B cell (primary cell): ENCODE measurements at regions not wholly inside any gene's neighbourhood (a gene's known extent, or its start where the extent isn't known, plus 50 kb on each side); places are given as distances from the start of the nearest gene placed in this dataset.

Experiments used
- ATAC-seq: fragments of 200-7000 bp; cut with Tn5 transposase; one replicate; pipeline ENCODE4 v1.10.0; 2021; ENCODE audit warnings: low read depth, mild to moderate bottlenecking, moderate number of reproducible peaks, moderate library complexity
- CTCF ChIA-PET: fragments of 350-600 bp; sonication (Branson Sonifier 250); formaldehyde crosslinking; loops from one replicate; lab custom pipeline; 2021; ENCODE audit warnings: antibody characterized with exemption, inconsistent platforms; lab: Charles Lee
- POLR2A ChIA-PET: fragments of 350-600 bp; sonication (Branson Sonifier 250); formaldehyde crosslinking; loops from one replicate; lab custom pipeline; 2021; ENCODE audit warnings: antibody characterized with exemption; lab: Charles Lee
- DNase-seq: peaks from one replicate; pipeline ENCODE4 v3.0.0; 2013
- H2AFZ ChIP-seq: 2 replicates; pipeline ENCODE4 v1.6.1; 2012; ENCODE audit warnings: mild to moderate bottlenecking, low read depth, low read length; ENCODE audit not compliant: insufficient read depth, poor library complexity, severe bottlenecking
- H3K27ac ChIP-seq, 2 donors: 1 replicate in 1 of 2; 2 replicates in 1 of 2; pipeline ENCODE4 v1.5.1; 2012 to 2013; ENCODE audit warnings: low read length in 2 of 2, mild to moderate bottlenecking in 2 of 2, moderate library complexity in 1 of 2
- H3K27me3 ChIP-seq, 4 experiments: fragments of 200-600 bp in 1 of 4; sonication (generic) in 1 of 4; replicated peaks in 1 of 4; 1 replicate in 2 of 4; 2 replicates in 2 of 4; pipeline versions ENCODE4 v1.6.1 to v1.7.0; 2013 to 2016; ENCODE audit warnings: low read length in 3 of 4, mild to moderate bottlenecking in 2 of 4, mixed read lengths in 1 of 4, moderate library complexity in 1 of 4; ENCODE audit not compliant: insufficient read depth in 4 of 4, control insufficient read depth in 3 of 4; ENCODE audit errors: control extremely low read depth in 1 of 4
- H3K36me3 ChIP-seq, 2 experiments: replicated peaks in 1 of 2; 1 replicate in 1 of 2; 2 replicates in 1 of 2; pipeline versions ENCODE4 v1.6.1 to v1.7.1; 2013; ENCODE audit warnings: low read length in 1 of 2; ENCODE audit not compliant: insufficient read depth in 2 of 2, control insufficient read depth in 1 of 2; ENCODE audit errors: control extremely low read depth in 1 of 2, extremely low read depth in 1 of 2
- H3K4me1 ChIP-seq, 2 donors: fragments of 200-600 bp in 1 of 2; sonication (generic) in 1 of 2; 1 replicate in 1 of 2; 2 replicates in 1 of 2; pipeline versions ENCODE4 v1.5.1 to v1.6.1; 2013 to 2017; ENCODE audit warnings: low read length in 2 of 2; ENCODE audit not compliant: control insufficient read depth in 2 of 2, insufficient read depth in 2 of 2
- H3K4me2 ChIP-seq: replicated peaks from 2 replicates; pipeline ENCODE3; 2012; ENCODE audit warnings: mild to moderate bottlenecking, low read depth, low read length; ENCODE audit not compliant: poor library complexity, severe bottlenecking
- H3K4me3 ChIP-seq, 5 experiments: fragments of 200-600 bp in 1 of 5; sonication (generic) in 1 of 5; 1 replicate in 3 of 5; 2 replicates in 2 of 5; pipeline versions ENCODE4 v1.5.1 to v1.7.0; 2011 to 2016; ENCODE audit warnings: low read length in 4 of 5, mild to moderate bottlenecking in 4 of 5, low read depth in 2 of 5, control low read depth in 1 of 5, moderate library complexity in 1 of 5; ENCODE audit not compliant: insufficient read depth in 1 of 5; ENCODE audit errors: control extremely low read depth in 1 of 5, extremely low read depth in 1 of 5
- H3K79me2 ChIP-seq: fragments of 200-600 bp; sonication (generic); one replicate; pipeline ENCODE4 v1.6.0; 2016; ENCODE audit warnings: low read length; ENCODE audit not compliant: control insufficient read depth, insufficient read depth
- H3K9ac ChIP-seq: fragments of 200-600 bp; sonication (generic); 2 replicates; pipeline ENCODE4 v1.6.1; 2017; ENCODE audit warnings: mild to moderate bottlenecking, low read length, moderate library complexity
- H3K9me3 ChIP-seq, 3 donors: one replicate each; pipeline versions ENCODE4 v1.6.1 to v1.7.1; 2013; ENCODE audit warnings: low read length in 2 of 3; ENCODE audit not compliant: control insufficient read depth in 2 of 3, insufficient read depth in 1 of 3; ENCODE audit errors: control extremely low read depth in 1 of 3
- H4K20me1 ChIP-seq: 2 replicates; pipeline ENCODE4 v1.6.0; 2012; ENCODE audit warnings: mild to moderate bottlenecking, low read length; ENCODE audit not compliant: insufficient read depth, control insufficient read depth, poor library complexity, severe bottlenecking
- H3K27ac Mint-ChIP-seq: one replicate; pipeline ENCODE4 v1.8.0; 2021; ENCODE audit warnings: mixed read lengths
- H3K27me3 Mint-ChIP-seq: one replicate; pipeline ENCODE4 v1.8.0; 2021; ENCODE audit warnings: mixed read lengths
- H3K4me1 Mint-ChIP-seq: one replicate; pipeline ENCODE4 v1.8.0; 2021; ENCODE audit warnings: mixed read lengths
- H3K4me3 Mint-ChIP-seq: one replicate; pipeline ENCODE4 v1.8.0; 2021; ENCODE audit warnings: mixed read lengths
- H3K9me3 Mint-ChIP-seq: one replicate; pipeline ENCODE4 v1.8.0; 2022; ENCODE audit warnings: mixed read lengths; ENCODE audit not compliant: insufficient read depth
- CTCF ChIP-seq: fragments of 200-600 bp; IDR thresholded peaks from one replicate; pipeline ENCODE4 v1.8.0; 2022; ENCODE audit warnings: antibody characterized with exemption, mild to moderate bottlenecking
- EZH2 ChIP-seq: IDR thresholded peaks from 2 replicates; pipeline ENCODE4 v1.6.1; 2012; ENCODE audit warnings: borderline replicate concordance, low read depth, mild to moderate bottlenecking, moderate library complexity, low read length; ENCODE audit not compliant: insufficient read depth, poor library complexity, severe bottlenecking
- WGBS: methylation state at CpG from one replicate; pipeline ENCODE4 v1.1.5; 2013; ENCODE audit warnings: missing lambda C conversion rate; ENCODE audit not compliant: insufficient coverage; 5-methylcytosine and 5-hydroxymethylcytosine counted together
- intact Hi-C: fragments of 100-400 bp; cut with micrococcal nuclease; formaldehyde crosslinking; loops from one replicate; pipeline ENCODE4 v1.10.0; 2022

DNA sequence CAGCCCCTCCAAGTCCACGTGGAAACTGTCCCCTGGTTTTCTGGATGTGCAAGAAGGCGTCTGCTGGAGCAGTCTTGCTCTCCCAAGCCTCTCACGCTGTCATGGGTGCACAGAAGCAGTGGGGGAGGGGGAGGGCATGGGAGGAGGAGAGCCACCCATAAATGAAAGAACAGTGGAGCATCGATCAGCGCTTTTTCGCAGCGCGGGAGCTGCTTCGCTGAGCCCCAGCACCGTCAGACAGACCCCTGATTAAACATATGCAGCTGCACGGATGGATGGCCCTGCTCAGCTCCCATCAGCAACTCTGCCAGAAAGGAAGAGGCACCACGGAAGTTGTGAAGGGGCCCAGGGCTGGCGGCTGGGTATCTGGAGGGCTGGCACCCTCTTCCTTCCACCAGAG is 264.9 kb downstream of the UQCRFS1 start:
- CTCF ChIA-PET, result no interaction called here
- Histone ChIP-seq H3K27me3 (no peaks in the 10 kb centered on the region), H3K4me3 (no peak overlapping the region), H3K79me2 (no peaks in the 10 kb centered on the region), H3K4me2 (no peak overlapping the region), H3K9me3 (peaks cover 0 to 24% (median 0%) of the 10 kb centered on the region in 3 donors), H3K4me1 (no peaks in the 10 kb centered on the region), H3K27ac (no peak overlapping the region), H3K36me3 (no peaks in the 10 kb centered on the region), H2AFZ (no peak overlapping the region), H3K9ac (no peak overlapping the region), H4K20me1 (no peaks in the 10 kb centered on the region)
- DNase-seq (no peak), ATAC-seq (no peak)
- POLR2A ChIA-PET, result no interaction called here
- WGBS, result 78% methylated on average over 10 of the region's 13 CpGs
- Mint-ChIP-seq H3K9me3 (no peaks in the 10 kb centered on the region), H3K27me3 (no peaks in the 10 kb centered on the region), H3K4me3 (no peak overlapping the region), H3K27ac (no peak overlapping the region), H3K4me1 (no peaks in the 10 kb centered on the region)
- intact Hi-C loops, result no loop called here
- TF ChIP-seq EZH2, result no peak
- no peak for TF ChIP-seq CTCF

DNA sequence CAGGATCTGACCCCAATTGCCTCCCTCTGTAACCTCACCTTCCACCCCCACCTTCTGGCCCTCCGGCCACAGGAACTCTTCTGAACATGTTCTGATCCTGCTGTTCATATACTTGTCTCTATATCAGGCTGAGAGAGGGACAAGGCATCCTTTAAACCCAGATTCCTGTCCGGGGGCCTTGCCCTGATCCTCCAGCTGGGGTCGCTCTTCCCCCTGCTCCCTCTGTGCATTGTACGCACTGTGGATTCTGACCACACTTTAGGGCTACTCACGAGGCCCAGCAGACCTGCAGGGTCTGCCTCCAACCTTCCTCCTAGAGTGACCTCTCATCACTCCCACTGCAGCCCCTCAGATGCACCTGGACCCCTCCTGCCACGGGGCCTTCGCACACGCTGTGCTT is 269.3 kb downstream of the UQCRFS1 start:
- no peak overlapping the region for H3K4me3 Mint-ChIP-seq
- no peaks in the 10 kb centered on the region for H3K4me1 Mint-ChIP-seq
- H3K9me3 Mint-ChIP-seq, result no peaks in the 10 kb centered on the region
- Histone ChIP-seq H4K20me1 (no peaks in the 10 kb centered on the region), H3K79me2 (no peaks in the 10 kb centered on the region), H2AFZ (no peak overlapping the region), H3K9ac (no peak overlapping the region), H3K36me3 (no peaks in the 10 kb centered on the region), H3K4me3 (no peak overlapping the region), H3K27me3 (no peaks in the 10 kb centered on the region), H3K27ac (no peak overlapping the region), H3K4me2 (no peak overlapping the region), H3K9me3 (peaks cover 0 to 26% (median 0%) of the 10 kb centered on the region in 3 donors), H3K4me1 (no peaks in the 10 kb centered on the region)
- DNase-seq (no peak), ATAC-seq (no peak)
- no peaks in the 10 kb centered on the region for H3K27me3 Mint-ChIP-seq
- H3K27ac Mint-ChIP-seq, result no peak overlapping the region
- no peak for TF ChIP-seq CTCF
- CTCF ChIA-PET, result interaction anchor here (0.9 kb wide), 1 partner anchor 65 kb away, joined by 3 read pairs; no protein-coding TSS in a partner anchor
- 82% methylated on average over 6 of the region's 8 CpGs for WGBS
- POLR2A ChIA-PET, result no interaction called here
- intact Hi-C loops, result no loop called here
